ENCODE measurements at regions not wholly inside any gene's neighbourhood (a gene's known extent, or its start where the extent isn't known, plus 50 kb on each side); places are given as distances from the start of the nearest gene placed in this dataset.

DNA sequence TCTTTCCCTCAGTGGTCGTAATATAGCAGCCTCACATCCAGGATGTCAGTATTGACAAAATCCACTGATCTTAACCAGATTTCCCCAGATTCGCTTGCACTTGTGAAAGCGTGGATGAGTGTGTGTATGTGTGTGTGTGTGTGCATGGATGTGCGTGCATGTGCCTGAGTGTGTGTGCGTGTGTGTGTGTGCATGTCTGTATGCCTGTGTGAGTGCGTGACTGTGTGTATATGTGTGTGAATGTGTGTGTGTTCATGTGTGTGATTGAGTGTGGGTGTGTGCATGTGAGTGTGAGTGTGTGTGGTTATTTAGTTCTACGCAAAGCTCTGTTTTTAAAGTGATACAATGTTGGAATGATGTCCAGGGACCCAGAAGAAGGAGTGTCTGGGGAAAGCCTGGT, 723.2 kb downstream of the BRD1 start:
- POLR2A ChIA-PET (ENCODE audit: unreplicated experiment) = no interaction called here

More for the DNA sequence above, 723.2 kb downstream of the BRD1 start:
- CTCF ChIA-PET = no interaction called here
- no peak overlapping the region for H3K4me3 ChIP-seq (ENCODE audit: insufficient read depth, low read depth, low read length)
- no peak overlapping the region for H3K23ac ChIP-seq (ENCODE audit: low read depth, low read length)
- ATAC-seq (ENCODE audit: low read depth) = no peak
- no peaks in the 10 kb centered on the region for H4K20me1 ChIP-seq (ENCODE audit: insufficient read depth, low read length)
- no peak overlapping the region for H2AFZ ChIP-seq (replicated peaks; ENCODE audit: low read length, poor library complexity)
- no TSS peak for BruUV-seq (replicated peaks)
- no peak overlapping the region for H2AK9ac ChIP-seq (replicated peaks; ENCODE audit: low read depth, low read length, poor library complexity)
- no peak overlapping the region for H4K8ac ChIP-seq (ENCODE audit: low read depth in 2 of 2, low read length in 2 of 2)
- H3K14ac ChIP-seq (replicated peaks; ENCODE audit: low read depth, low read length) = no peak overlapping the region
- no peaks in the 10 kb centered on the region for H3K4me1 ChIP-seq (ENCODE audit: control insufficient read depth, insufficient read depth, low read length)
- in situ Hi-C loops (cut with MboI; ENCODE audit: low sequenced_read_pairs) = no loop called here
- H3K79me1 ChIP-seq (ENCODE audit: low read depth in 1 of 2, low read length in 2 of 2) = no peaks in the 10 kb centered on the region
- H2AK5ac ChIP-seq (ENCODE audit: low read depth, low read length) = no peak overlapping the region
- H3K9ac ChIP-seq (ENCODE audit: low read depth, low read length) = no peak overlapping the region
- H3K4me2 ChIP-seq (ENCODE audit: low read depth, low read length) = no peak overlapping the region
- no peak overlapping the region for H3K27ac ChIP-seq (ENCODE audit: insufficient read depth, low read length)
- H3K4ac ChIP-seq (ENCODE audit: low read depth, low read length) = no peak overlapping the region
- H3K9me1 ChIP-seq (ENCODE audit: insufficient read depth, low read length) = no peaks in the 10 kb centered on the region
- no peak for TF ChIP-seq SMC3 (IDR thresholded peaks at IDR 0.05; ENCODE audit: low read depth, low read length)
- TF ChIP-seq RCOR1 (IDR thresholded peaks at IDR 0.05; ENCODE audit: insufficient replicate concordance, low read length) = no peak
- TF ChIP-seq BHLHE40 (IDR thresholded peaks at IDR 0.05; ENCODE audit: low read depth, low read length) = no peak
- no peak for TF ChIP-seq RFX5 (IDR thresholded peaks at IDR 0.05; ENCODE audit: low read depth, low read length)
- TF ChIP-seq ELK1 (IDR thresholded peaks at IDR 0.05; ENCODE audit: borderline replicate concordance, low read depth, low read length) = no peak
- no peak for TF ChIP-seq MAFK (IDR thresholded peaks at IDR 0.05; ENCODE audit: low read depth, low read length)
- no peak for TF ChIP-seq USF2 (IDR thresholded peaks at IDR 0.05; ENCODE audit: low read depth, low read length)
- TF ChIP-seq POLR2A (IDR thresholded peaks at IDR 0.05; ENCODE audit: low read depth, low read length) = no peak
- TF ChIP-seq MXI1 (IDR thresholded peaks at IDR 0.05; ENCODE audit: borderline replicate concordance, low read depth, low read length) = no peak
- no peak for TF ChIP-seq RAD21 (IDR thresholded peaks at IDR 0.05; ENCODE audit: low read length)
- TF ChIP-seq NFE2L2 (IDR thresholded peaks at IDR 0.05; ENCODE audit: low read depth, low read length) = no peak
- no peak for TF ChIP-seq MAZ (IDR thresholded peaks at IDR 0.05; ENCODE audit: borderline replicate concordance, low read depth, low read length)
- no peak for TF ChIP-seq FOS (IDR thresholded peaks at IDR 0.05; ENCODE audit: low read depth, low read length)
- no peak overlapping the region for H3K18ac ChIP-seq (ENCODE audit: low read depth, low read length)
- H4K5ac ChIP-seq (ENCODE audit: low read depth, low read length) = no peak overlapping the region
- no peak overlapping the region for H4K91ac ChIP-seq (ENCODE audit: insufficient read depth, low read depth, low read length)
- DNase-seq = no peak
- no CpG with 5 or more reads among the region's 7 CpGs for WGBS, 2 experiments (ENCODE audit: extremely low coverage in 2 of 2, insufficient read length in 1 of 2)
- intact Hi-C loops (cut with micrococcal nuclease) = no loop called here
- H3K27me3 ChIP-seq (ENCODE audit: control insufficient read depth, insufficient read depth, low read length) = no peaks in the 10 kb centered on the region
- peak overlapping the region; percentile 50 for H2BK5ac ChIP-seq (ENCODE audit: low read depth, low read length, poor library complexity, severe bottlenecking)
- H3K9me3 ChIP-seq (ENCODE audit: control insufficient read depth, insufficient read depth, low read length) = peaks cover 60% of the 10 kb centered on the region
- H3K36me3 ChIP-seq (ENCODE audit: control insufficient read depth, insufficient read depth, low read length) = no peaks in the 10 kb centered on the region
- no peak overlapping the region for H2BK15ac ChIP-seq (ENCODE audit: low read depth, low read length)
- H3K56ac ChIP-seq (ENCODE audit: extremely low read depth, insufficient read depth, low read length) = no peak overlapping the region
- dilution Hi-C loops (cut with HindIII; ENCODE audit: low sequenced_read_pairs, unreplicated experiment) = no loop called here
- no peak overlapping the region for H2BK20ac ChIP-seq (ENCODE audit: low read depth, low read length)
- H2BK120ac ChIP-seq (ENCODE audit: low read depth, low read length) = no peak overlapping the region

Measured in IMR-90 (cell line).